Heart left ventricle (tissue), 13 donors: ENCODE measurements at regions not wholly inside any gene's neighbourhood (a gene's known extent, or its start where the extent isn't known, plus 50 kb on each side); places are given as distances from the start of the nearest gene placed in this dataset.

ENCODE experiments used
- CTCF ChIP-seq, 12 donors: fragments of 200-600 bp; sonication (generic) in 4 of 12; IDR thresholded peaks; one replicate each; pipeline versions ENCODE4 v1.5.0 to v1.8.0; 2018 to 2022; ENCODE audit warnings: antibody characterized with exemption in 12 of 12, mild to moderate bottlenecking in 5 of 12
- POLR2A ChIP-seq, 2 donors: fragments of 450-650 bp; IDR thresholded peaks; one replicate each; pipeline ENCODE4 v1.6.1; 2017; ENCODE audit warnings: antibody characterized with exemption in 2 of 2, mild to moderate bottlenecking in 2 of 2, moderate library complexity in 2 of 2
- donor health status: ischemic (EF 13 %, LVEDD 7.1; RV severe dilation, severe dysfunction).
- donor health status: DM: no; HTN: yes; CAD: no.
- donor health status: DM: no; HTN: no; CAD: no.
- donor health status: ischemic (EF 25% LVEDD 6.9; RV normal size, moderate dysfunction).
- donor health status: ischemic (EF 25% LVEDD 5.7; RV mildly dilated, moderate dysfunction).
- donor health status: ischemic (EF 35%, LVEDD 5.7; RV mildly dilated, moderate dysfunction).
- donor health status: nonischemic (EF 11% LVEDD 7.7; RV severe dilation, severe dysfunction).
- donor health status: DM: yes; HTN: yes; CAD: no.
- donor health status: PGD.
- donor health status: ischemic (EF 29% LVEDD 5.4; RV normal size, mild dysfunction).
- donor health status: nonischemic (EF 23%, LVEDD 6.1; RV moderate dilation, normal function).

GRCh38 chr12:97681612-97682504 lies 219.3 kb downstream of the RMST start:
- TF ChIP-seq CTCF (IDR thresholded peaks at IDR 0.05) (no peak), POLR2A (IDR thresholded peaks at IDR 0.05) (no peak)
